ENCODE measurements at regions not wholly inside any gene's neighbourhood (a gene's known extent, or its start where the extent isn't known, plus 50 kb on each side); places are given as distances from the start of the nearest gene placed in this dataset.

GRCh38 chr15:26050984-26051383 is 187.9 kb upstream of the ATP10A start:
- Mint-ChIP-seq H3K27ac (ENCODE audit: low read depth, unreplicated experiment) (no peak overlapping the region), H3K4me3 (ENCODE audit: unreplicated experiment) (no peak overlapping the region), H3K9me3 (ENCODE audit: unreplicated experiment) (peaks cover 51% of the 10 kb centered on the region), H3K27me3 (ENCODE audit: insufficient read depth, unreplicated experiment) (no peaks in the 10 kb centered on the region), H3K4me1 (ENCODE audit: insufficient read depth, unreplicated experiment) (no peaks in the 10 kb centered on the region), H3K36me3 (ENCODE audit: insufficient read depth, unreplicated experiment) (no peaks in the 10 kb centered on the region)
- TF ChIP-seq CTCF (IDR thresholded peaks at IDR 0.05; ENCODE audit: unreplicated experiment): no peak
- DNase-seq (ENCODE audit: unreplicated experiment): no peak
- ChIA-PET POLR2A (no interaction called here), CTCF (no interaction called here)
- no TSS peak for BruUV-seq (replicated peaks)
- intact Hi-C loops (cut with micrococcal nuclease): no loop called here

GRCh38 chr15:26049900-26050657 is 187.0 kb upstream of the ATP10A start:
- ChIA-PET CTCF (interaction anchor here (0.6 kb wide), 1 partner anchor 19 kb away, joined by 4 read pairs; no protein-coding TSS in a partner anchor), POLR2A (no interaction called here)
- Mint-ChIP-seq H3K27me3 (ENCODE audit: insufficient read depth, unreplicated experiment) (no peaks in the 10 kb centered on the region), H3K36me3 (ENCODE audit: insufficient read depth, unreplicated experiment) (no peaks in the 10 kb centered on the region), H3K4me3 (ENCODE audit: unreplicated experiment) (no peak overlapping the region), H3K9me3 (ENCODE audit: unreplicated experiment) (peaks cover 42% of the 10 kb centered on the region), H3K4me1 (ENCODE audit: insufficient read depth, unreplicated experiment) (no peaks in the 10 kb centered on the region), H3K27ac (ENCODE audit: low read depth, unreplicated experiment) (no peak overlapping the region)
- DNase-seq (ENCODE audit: unreplicated experiment): no peak
- TF ChIP-seq CTCF (IDR thresholded peaks at IDR 0.05; ENCODE audit: unreplicated experiment): no peak
- no TSS peak for BruUV-seq (replicated peaks)
- intact Hi-C loops (cut with micrococcal nuclease): no loop called here

GRCh38 chr15:26048669-26049068 is 185.5 kb upstream of the ATP10A start:
- TF ChIP-seq CTCF (IDR thresholded peaks at IDR 0.05; ENCODE audit: unreplicated experiment): no peak
- H3K4me3 Mint-ChIP-seq (ENCODE audit: unreplicated experiment): no peak overlapping the region
- DNase-seq (ENCODE audit: unreplicated experiment): no peak
- no TSS peak for BruUV-seq (replicated peaks)
- no peak overlapping the region for H3K27ac Mint-ChIP-seq (ENCODE audit: low read depth, unreplicated experiment)
- peaks cover 37% of the 10 kb centered on the region for H3K9me3 Mint-ChIP-seq (ENCODE audit: unreplicated experiment)
- ChIA-PET POLR2A (no interaction called here), CTCF (no interaction called here)
- no peaks in the 10 kb centered on the region for H3K36me3 Mint-ChIP-seq (ENCODE audit: insufficient read depth, unreplicated experiment)
- no peaks in the 10 kb centered on the region for H3K4me1 Mint-ChIP-seq (ENCODE audit: insufficient read depth, unreplicated experiment)
- H3K27me3 Mint-ChIP-seq (ENCODE audit: insufficient read depth, unreplicated experiment): no peaks in the 10 kb centered on the region
- intact Hi-C loops (cut with micrococcal nuclease): no loop called here

GRCh38 chr15:26045516-26045915 is 182.4 kb upstream of the ATP10A start:
- no TSS peak for BruUV-seq (replicated peaks)
- ChIA-PET CTCF (interaction anchor here (0.7 kb wide), 1 partner anchor 386 kb away, joined by 3 read pairs; no protein-coding TSS in a partner anchor), POLR2A (no interaction called here)
- TF ChIP-seq CTCF (IDR thresholded peaks at IDR 0.05; ENCODE audit: unreplicated experiment): no peak
- Mint-ChIP-seq H3K9me3 (ENCODE audit: unreplicated experiment) (peaks cover 42% of the 10 kb centered on the region), H3K4me3 (ENCODE audit: unreplicated experiment) (no peak overlapping the region), H3K27ac (ENCODE audit: low read depth, unreplicated experiment) (no peak overlapping the region), H3K27me3 (ENCODE audit: insufficient read depth, unreplicated experiment) (no peaks in the 10 kb centered on the region), H3K4me1 (ENCODE audit: insufficient read depth, unreplicated experiment) (no peaks in the 10 kb centered on the region), H3K36me3 (ENCODE audit: insufficient read depth, unreplicated experiment) (no peaks in the 10 kb centered on the region)
- intact Hi-C loops (cut with micrococcal nuclease): no loop called here
- DNase-seq (ENCODE audit: unreplicated experiment): no peak

Data from MCF 10A (cell line).